ENCODE measurements at regions not wholly inside any gene's neighbourhood (a gene's known extent, or its start where the extent isn't known, plus 50 kb on each side); places are given as distances from the start of the nearest gene placed in this dataset.

DNA sequence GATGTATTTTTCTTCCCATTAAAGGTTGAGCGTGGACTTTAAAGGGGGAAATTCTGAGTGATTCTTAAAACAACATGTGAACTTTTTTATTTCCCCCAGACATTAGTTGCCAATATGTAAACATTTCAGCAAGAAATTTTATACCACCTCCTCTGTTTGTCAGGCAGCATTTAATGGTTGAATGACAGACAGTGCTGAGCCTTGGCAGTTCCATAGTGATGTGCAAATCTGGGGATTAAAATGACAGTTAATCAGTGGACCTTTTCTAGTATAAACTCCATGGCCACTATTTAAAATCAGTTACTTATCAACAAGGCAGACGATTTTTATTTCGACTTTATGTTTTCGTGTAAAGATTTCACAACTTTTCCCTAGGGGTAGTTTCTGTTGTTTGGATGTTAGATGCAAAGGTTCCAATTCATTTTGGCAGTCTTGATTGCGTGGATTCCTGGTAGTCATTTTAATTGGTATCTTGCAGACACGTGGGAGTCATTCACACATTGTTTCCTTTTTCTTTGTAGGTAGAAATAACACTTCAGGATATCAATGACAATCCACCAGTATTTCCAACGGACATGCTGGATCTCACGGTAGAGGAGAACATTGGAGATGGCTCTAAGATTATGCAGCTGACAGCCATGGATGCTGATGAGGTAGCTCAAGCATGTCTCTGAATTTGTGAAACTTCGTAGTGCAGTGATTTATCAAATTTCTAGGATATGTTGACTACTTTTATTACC, 83.7 kb downstream of the FAT4 start:
- H3K27me3 ChIP-seq (ENCODE audit: insufficient read depth, insufficient read length), result no peaks in the 10 kb centered on the region
- DNase-seq (ENCODE audit: low read depth, low spot score), result no peak
- no peak overlapping the region for H3K9ac ChIP-seq (ENCODE audit: insufficient read length, low read depth)
- no peaks in the 10 kb centered on the region for H3K4me1 ChIP-seq (ENCODE audit: insufficient read depth, insufficient read length)
- TF ChIP-seq SUZ12 (IDR thresholded peaks at IDR 0.05; ENCODE audit: extremely low read depth, insufficient read depth, insufficient read length) (no peak), ZNF274 (IDR thresholded peaks at IDR 0.05; ENCODE audit: low read depth, low read length) (no peak), YY1 (IDR thresholded peaks at IDR 0.05; ENCODE audit: insufficient read depth, insufficient read length) (no peak)
- no peak overlapping the region for H3K4me3 ChIP-seq (ENCODE audit: insufficient read length, low read depth)
- no peaks in the 10 kb centered on the region for H3K36me3 ChIP-seq (ENCODE audit: insufficient read depth, insufficient read length, low read length)
- H3K9me3 ChIP-seq (ENCODE audit: insufficient read depth, low read length), result no peaks in the 10 kb centered on the region

DNA sequence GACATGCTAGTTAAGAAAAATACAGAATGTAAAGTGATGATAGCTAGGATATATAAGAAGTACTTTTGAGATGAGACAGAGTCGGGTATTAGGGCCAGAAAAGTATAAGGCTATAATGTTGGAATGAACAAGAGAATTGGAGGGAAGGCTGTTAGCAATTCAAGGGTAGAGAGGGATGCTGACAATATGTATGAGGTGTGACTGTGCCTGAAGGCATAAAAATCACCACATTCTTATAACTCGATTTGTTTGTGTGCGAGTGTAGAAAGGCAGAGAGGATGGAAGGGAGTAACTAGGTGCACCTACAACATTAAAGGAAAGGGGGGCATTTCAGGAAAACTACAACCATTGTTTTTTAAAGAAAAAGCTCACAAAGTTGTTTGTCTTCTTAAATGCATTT, 86.0 kb downstream of the FAT4 start:
- H3K4me3 ChIP-seq (ENCODE audit: insufficient read length, low read depth), result no peak overlapping the region
- no peaks in the 10 kb centered on the region for H3K36me3 ChIP-seq (ENCODE audit: insufficient read depth, insufficient read length, low read length)
- no peak for TF ChIP-seq SUZ12 (IDR thresholded peaks at IDR 0.05; ENCODE audit: extremely low read depth, insufficient read depth, insufficient read length)
- TF ChIP-seq YY1 (IDR thresholded peaks at IDR 0.05; ENCODE audit: insufficient read depth, insufficient read length), result no peak
- TF ChIP-seq ZNF274 (IDR thresholded peaks at IDR 0.05; ENCODE audit: low read depth, low read length), result no peak
- no peaks in the 10 kb centered on the region for H3K27me3 ChIP-seq (ENCODE audit: insufficient read depth, insufficient read length)
- no peaks in the 10 kb centered on the region for H3K4me1 ChIP-seq (ENCODE audit: insufficient read depth, insufficient read length)
- DNase-seq (ENCODE audit: low read depth, low spot score), result no peak
- H3K9me3 ChIP-seq (ENCODE audit: insufficient read depth, low read length), result no peaks in the 10 kb centered on the region
- H3K9ac ChIP-seq (ENCODE audit: insufficient read length, low read depth), result no peak overlapping the region

DNA sequence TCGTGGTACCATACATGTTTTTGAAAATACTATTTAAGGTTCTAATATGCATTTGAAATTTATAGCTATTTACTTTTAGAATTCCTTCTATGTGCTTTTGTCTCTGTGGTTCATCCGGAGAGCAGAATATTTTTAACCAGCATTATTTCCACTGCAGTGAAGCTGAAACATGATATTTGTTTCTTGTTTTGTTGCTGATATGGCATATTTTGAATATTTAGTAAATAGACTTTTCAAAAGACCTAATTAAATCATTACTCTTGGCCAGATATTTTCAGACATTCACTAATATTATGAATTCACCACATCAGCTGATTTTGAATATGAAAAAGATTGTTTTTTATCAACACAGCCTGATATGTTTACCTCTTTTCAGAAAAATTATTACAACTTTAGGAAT, 87.0 kb downstream of the FAT4 start:
- H3K36me3 ChIP-seq (ENCODE audit: insufficient read depth, insufficient read length, low read length), result no peaks in the 10 kb centered on the region
- H3K9me3 ChIP-seq (ENCODE audit: insufficient read depth, low read length), result no peaks in the 10 kb centered on the region
- DNase-seq (ENCODE audit: low read depth, low spot score), result no peak
- H3K9ac ChIP-seq (ENCODE audit: insufficient read length, low read depth), result no peak overlapping the region
- no peaks in the 10 kb centered on the region for H3K4me1 ChIP-seq (ENCODE audit: insufficient read depth, insufficient read length)
- no peak for TF ChIP-seq SUZ12 (IDR thresholded peaks at IDR 0.05; ENCODE audit: extremely low read depth, insufficient read depth, insufficient read length)
- TF ChIP-seq YY1 (IDR thresholded peaks at IDR 0.05; ENCODE audit: insufficient read depth, insufficient read length), result no peak
- no peak for TF ChIP-seq ZNF274 (IDR thresholded peaks at IDR 0.05; ENCODE audit: low read depth, low read length)
- H3K27me3 ChIP-seq (ENCODE audit: insufficient read depth, insufficient read length), result no peaks in the 10 kb centered on the region
- H3K4me3 ChIP-seq (ENCODE audit: insufficient read length, low read depth), result no peak overlapping the region

GRCh38 chr4:125420526-125420925, 105.8 kb downstream of the FAT4 start:
- Histone ChIP-seq H3K9me3 (ENCODE audit: insufficient read depth, low read length) (peaks cover 4% of the 10 kb centered on the region; the same call in 1 of the 2 replicates), H3K4me1 (ENCODE audit: insufficient read depth, insufficient read length) (no peaks in the 10 kb centered on the region), H3K4me3 (ENCODE audit: insufficient read length, low read depth) (no peak overlapping the region), H3K27me3 (ENCODE audit: insufficient read depth, insufficient read length) (no peaks in the 10 kb centered on the region), H3K36me3 (ENCODE audit: insufficient read depth, insufficient read length, low read length) (no peaks in the 10 kb centered on the region), H3K9ac (ENCODE audit: insufficient read length, low read depth) (no peak overlapping the region)
- TF ChIP-seq SUZ12 (IDR thresholded peaks at IDR 0.05; ENCODE audit: extremely low read depth, insufficient read depth, insufficient read length) (no peak), YY1 (IDR thresholded peaks at IDR 0.05; ENCODE audit: insufficient read depth, insufficient read length) (no peak), ZNF274 (IDR thresholded peaks at IDR 0.05; ENCODE audit: low read depth, low read length) (no peak)
- no peak for DNase-seq (ENCODE audit: low read depth, low spot score)

- DNase-seq (ENCODE audit: low read depth, low spot score), result no peak
- H3K9me3 ChIP-seq (ENCODE audit: insufficient read depth, low read length), result peaks cover 4% of the 10 kb centered on the region; the same call in 1 of the 2 replicates
Observed at GRCh38 chr4:125421547-125421946, 106.8 kb downstream of the FAT4 start.

DNA sequence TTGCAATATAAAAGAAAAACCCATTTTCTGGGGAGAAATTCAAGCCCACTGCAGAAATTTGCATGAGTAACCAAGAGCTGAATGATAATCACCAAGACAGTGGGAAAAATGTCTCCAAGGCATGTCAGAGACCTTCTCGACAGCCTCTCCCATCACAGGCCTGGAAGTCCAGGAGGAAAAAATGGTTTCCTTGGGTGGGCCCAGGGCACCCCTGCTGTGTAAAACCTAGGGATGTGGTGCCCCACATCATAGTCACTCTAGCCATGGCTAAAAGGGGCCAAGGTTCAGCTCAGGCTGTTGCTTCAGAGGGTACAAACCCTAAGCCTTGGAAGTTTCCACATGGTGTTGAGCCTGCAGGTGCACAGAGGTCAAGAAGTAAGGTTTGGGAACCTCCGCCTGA, 108.4 kb downstream of the FAT4 start:
- no peak for TF ChIP-seq SUZ12 (IDR thresholded peaks at IDR 0.05; ENCODE audit: extremely low read depth, insufficient read depth, insufficient read length)
- TF ChIP-seq ZNF274 (IDR thresholded peaks at IDR 0.05; ENCODE audit: low read depth, low read length), result no peak
- no peak for TF ChIP-seq YY1 (IDR thresholded peaks at IDR 0.05; ENCODE audit: insufficient read depth, insufficient read length)
- H3K27me3 ChIP-seq (ENCODE audit: insufficient read depth, insufficient read length), result no peaks in the 10 kb centered on the region
- H3K4me1 ChIP-seq (ENCODE audit: insufficient read depth, insufficient read length), result no peaks in the 10 kb centered on the region
- no peak overlapping the region for H3K9ac ChIP-seq (ENCODE audit: insufficient read length, low read depth)
- H3K36me3 ChIP-seq (ENCODE audit: insufficient read depth, insufficient read length, low read length), result no peaks in the 10 kb centered on the region
- H3K9me3 ChIP-seq (ENCODE audit: insufficient read depth, low read length), result peaks cover 4% of the 10 kb centered on the region; the same call in 1 of the 2 replicates
- no peak overlapping the region for H3K4me3 ChIP-seq (ENCODE audit: insufficient read length, low read depth)
- DNase-seq (ENCODE audit: low read depth, low spot score), result no peak

More at GRCh38 chr4:125421547-125421946, 106.8 kb downstream of the FAT4 start:
- no peaks in the 10 kb centered on the region for H3K27me3 ChIP-seq (ENCODE audit: insufficient read depth, insufficient read length)
- H3K4me1 ChIP-seq (ENCODE audit: insufficient read depth, insufficient read length), result no peaks in the 10 kb centered on the region
- no peak overlapping the region for H3K9ac ChIP-seq (ENCODE audit: insufficient read length, low read depth)
- no peaks in the 10 kb centered on the region for H3K36me3 ChIP-seq (ENCODE audit: insufficient read depth, insufficient read length, low read length)
- no peak for TF ChIP-seq ZNF274 (IDR thresholded peaks at IDR 0.05; ENCODE audit: low read depth, low read length)
- no peak for TF ChIP-seq SUZ12 (IDR thresholded peaks at IDR 0.05; ENCODE audit: extremely low read depth, insufficient read depth, insufficient read length)
- no peak for TF ChIP-seq YY1 (IDR thresholded peaks at IDR 0.05; ENCODE audit: insufficient read depth, insufficient read length)
- H3K4me3 ChIP-seq (ENCODE audit: insufficient read length, low read depth), result no peak overlapping the region

DNA sequence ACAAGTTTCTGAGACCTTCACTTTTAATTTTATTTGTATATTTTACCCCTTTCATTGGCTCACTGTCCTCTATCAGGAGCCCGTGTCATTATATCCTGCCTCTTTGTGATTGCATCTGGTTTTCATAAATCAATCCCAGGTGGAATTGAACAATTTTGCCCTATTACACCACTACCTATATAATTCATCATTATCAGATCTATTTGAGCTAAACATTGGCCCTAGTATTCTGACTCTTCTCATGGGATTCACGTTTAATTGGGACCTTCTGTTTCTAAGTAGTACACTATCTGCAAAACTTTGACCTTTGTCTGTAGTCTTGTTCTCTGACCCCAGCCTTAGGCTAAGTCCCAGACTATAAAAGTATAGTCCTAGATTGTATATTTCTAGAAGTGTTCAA, 114.1 kb downstream of the FAT4 start:
- no peak overlapping the region for H3K4me3 ChIP-seq (ENCODE audit: insufficient read length, low read depth)

More for the DNA sequence above, 114.1 kb downstream of the FAT4 start:
- no peak for TF ChIP-seq ZNF274 (IDR thresholded peaks at IDR 0.05; ENCODE audit: low read depth, low read length)
- no peak for TF ChIP-seq SUZ12 (IDR thresholded peaks at IDR 0.05; ENCODE audit: extremely low read depth, insufficient read depth, insufficient read length)
- TF ChIP-seq YY1 (IDR thresholded peaks at IDR 0.05; ENCODE audit: insufficient read depth, insufficient read length), result no peak
- DNase-seq (ENCODE audit: low read depth, low spot score), result no peak
- Histone ChIP-seq H3K4me1 (ENCODE audit: insufficient read depth, insufficient read length) (no peaks in the 10 kb centered on the region), H3K36me3 (ENCODE audit: insufficient read depth, insufficient read length, low read length) (no peaks in the 10 kb centered on the region), H3K27me3 (ENCODE audit: insufficient read depth, insufficient read length) (no peaks in the 10 kb centered on the region), H3K9ac (ENCODE audit: insufficient read length, low read depth) (no peak overlapping the region), H3K9me3 (ENCODE audit: insufficient read depth, low read length) (no peaks in the 10 kb centered on the region)
